ENCODE measurements at regions not wholly inside any gene's neighbourhood (a gene's known extent, or its start where the extent isn't known, plus 50 kb on each side); places are given as distances from the start of the nearest gene placed in this dataset.
"Not testable (repeated sequence)": the region's sequence is repeated elsewhere in the genome, so short reads cannot be mapped to it uniquely, and the experiment has no call there.

DNA sequence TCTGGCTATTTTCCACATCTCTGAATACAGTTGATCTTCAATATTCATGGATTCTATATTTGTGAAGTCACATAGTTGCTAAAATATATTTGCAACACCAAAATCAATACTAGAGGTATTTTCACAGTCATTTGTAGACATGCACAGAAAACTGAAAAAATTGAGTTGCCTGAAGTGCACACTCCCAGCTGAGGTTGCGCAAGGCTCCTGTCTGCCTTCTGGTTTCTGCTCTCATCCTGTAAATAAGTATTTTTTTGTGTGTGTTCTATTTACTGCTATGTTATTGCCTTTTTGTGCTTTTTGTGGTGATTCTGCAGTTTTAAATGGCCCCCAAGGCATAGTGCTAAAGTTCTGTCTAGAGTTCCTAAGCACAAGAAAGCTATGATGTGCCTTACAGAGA, 371.1 kb upstream of the GRAMD2B start:
- DNase-seq: no peak

DNA sequence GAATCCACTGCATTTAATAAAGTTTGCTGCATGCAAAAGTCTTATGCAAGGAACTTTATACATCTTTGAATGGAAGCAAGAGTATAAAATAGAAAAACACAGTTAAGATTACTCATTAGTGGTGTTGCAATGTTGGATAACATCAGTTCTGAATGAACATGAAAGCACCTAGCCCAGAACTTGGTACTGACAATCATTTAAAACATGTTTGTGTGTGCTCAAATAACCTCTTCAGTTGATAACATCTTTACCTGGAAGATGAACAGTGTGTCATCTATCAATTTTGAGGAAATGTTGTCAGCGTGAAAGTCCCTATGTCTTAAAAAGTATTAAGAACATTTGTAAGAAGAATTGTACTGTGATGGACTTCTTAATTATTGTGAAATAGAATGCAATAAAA, 370.4 kb upstream of the GRAMD2B start:
- no peak for DNase-seq

DNA sequence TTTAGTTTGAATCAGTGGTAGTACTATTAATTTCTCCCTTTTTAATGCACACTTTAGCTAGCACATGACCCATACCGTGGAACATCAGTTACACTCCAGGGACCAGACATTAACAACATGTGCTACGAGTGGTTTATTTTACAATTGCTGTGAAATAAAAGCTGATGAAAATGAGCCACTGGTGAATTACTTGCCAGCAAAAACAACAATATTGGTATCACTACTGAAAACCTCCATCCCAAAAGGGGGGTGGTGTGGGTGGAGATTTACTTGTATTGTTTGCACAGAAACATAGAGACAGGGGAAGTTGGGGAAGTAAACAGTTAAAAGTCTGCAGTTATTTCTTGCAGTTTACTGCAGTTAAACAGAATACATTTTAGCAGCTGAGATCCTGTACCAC, 369.6 kb upstream of the GRAMD2B start:
- no peak for DNase-seq

DNA sequence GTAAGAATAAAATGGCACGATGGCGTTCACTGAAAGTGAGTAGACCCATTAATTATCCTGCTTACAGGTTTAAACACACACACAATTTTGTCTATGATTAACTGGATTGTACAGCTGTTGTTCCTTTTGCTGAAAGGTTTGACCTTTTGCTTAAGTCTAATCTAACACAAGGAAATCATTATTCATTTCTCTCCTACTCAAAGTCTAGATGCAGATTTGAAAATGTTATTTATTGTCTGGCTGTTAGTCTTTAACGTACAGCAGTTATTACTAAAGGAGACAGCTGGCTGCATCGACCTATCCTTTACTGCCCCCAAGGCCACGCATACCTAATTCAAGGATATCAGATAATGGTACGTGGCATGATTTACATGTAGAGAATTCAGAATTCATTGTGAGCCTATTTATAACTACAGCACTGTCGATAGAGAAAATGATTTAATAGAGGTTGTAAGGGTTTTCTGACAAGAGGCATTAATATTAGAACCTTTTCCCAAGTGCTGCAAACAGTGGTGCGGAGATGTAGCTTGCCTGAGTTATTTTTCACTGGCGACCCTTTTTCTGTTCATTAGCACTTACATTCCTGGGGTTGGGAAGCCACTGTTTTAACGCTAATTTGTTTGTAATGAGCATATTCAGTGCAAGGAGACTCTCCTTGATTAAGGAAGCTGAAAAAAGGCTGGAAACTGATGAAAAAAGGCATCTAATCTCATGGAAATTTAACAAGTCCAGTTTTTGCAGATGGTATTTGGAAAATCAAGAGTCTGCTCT, 368.4 kb upstream of the GRAMD2B start:
- no peak for DNase-seq

DNA sequence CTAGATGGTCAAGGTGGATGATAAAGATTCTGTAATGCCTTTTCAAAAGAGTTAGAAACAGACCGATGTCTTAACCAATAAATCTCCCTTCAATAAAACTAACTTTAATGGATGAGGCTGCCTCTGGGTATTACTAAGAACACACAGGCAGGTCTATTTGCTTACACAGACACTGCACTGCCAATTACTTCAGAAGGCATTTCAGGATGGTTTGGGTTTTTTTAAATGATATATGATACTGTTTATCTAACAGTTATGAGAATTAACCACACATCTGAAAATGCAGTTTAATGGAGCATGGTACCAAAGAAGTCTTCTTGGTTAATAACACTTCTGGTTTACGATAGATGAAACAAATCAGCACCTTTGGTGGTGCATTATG, 367.9 kb upstream of the GRAMD2B start:
- DNase-seq: no peak

DNA sequence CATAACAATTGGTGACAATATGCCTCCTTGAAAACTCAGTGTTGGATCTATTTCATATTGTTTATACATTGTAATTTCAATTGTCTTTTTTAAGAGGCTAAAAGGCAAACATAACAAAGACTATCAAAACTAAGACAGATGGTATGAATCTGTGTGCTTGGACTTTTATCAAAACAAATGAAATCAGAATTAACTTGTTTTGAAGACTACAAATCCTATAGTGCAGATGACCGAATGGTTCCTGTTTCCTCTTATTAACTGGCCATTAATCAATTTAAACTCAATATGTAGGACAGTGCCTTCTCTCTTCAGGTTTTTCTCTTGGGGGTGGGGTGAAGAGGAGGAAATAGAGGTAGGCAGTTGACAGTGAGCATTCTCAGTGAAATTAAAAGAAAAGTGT, 366.9 kb upstream of the GRAMD2B start:
- no peak for DNase-seq

DNA sequence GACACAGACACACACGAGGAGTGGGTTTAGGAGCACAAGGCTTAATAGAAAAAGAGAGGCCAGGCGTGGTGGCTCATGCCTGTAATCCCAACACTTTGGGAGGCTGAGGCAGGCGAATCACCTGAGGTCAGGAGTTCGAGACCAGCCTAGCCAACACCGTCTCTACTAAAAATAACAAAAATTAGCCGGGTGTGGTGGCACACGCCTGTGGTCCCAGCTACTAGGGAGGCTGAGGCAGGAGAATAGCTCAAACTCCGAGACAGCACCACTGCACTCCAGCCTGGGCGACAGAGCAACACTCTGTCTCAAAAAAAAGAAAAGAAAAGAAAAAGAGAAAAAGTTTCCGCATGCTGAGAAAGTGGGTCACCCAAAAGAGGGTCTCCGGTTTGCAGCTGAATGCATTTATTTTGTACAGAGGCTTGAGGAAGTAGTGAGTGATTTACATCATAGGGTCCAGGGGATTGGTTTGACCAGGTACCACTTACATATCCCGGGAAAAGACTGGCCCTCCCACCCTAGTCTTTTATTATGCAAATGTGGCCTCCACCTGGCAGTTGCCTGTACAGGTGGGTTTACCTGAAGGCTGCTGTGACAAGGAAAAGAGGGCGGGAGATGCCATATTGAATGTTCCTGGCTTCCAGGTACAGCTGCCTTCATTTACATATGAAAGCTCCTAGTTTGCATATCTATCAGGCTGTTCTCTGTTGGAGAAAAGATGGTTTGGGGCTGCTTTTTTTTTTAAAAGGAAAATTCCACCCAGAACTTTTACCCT, 366.2 kb upstream of the GRAMD2B start:
- no peak for DNase-seq

DNA sequence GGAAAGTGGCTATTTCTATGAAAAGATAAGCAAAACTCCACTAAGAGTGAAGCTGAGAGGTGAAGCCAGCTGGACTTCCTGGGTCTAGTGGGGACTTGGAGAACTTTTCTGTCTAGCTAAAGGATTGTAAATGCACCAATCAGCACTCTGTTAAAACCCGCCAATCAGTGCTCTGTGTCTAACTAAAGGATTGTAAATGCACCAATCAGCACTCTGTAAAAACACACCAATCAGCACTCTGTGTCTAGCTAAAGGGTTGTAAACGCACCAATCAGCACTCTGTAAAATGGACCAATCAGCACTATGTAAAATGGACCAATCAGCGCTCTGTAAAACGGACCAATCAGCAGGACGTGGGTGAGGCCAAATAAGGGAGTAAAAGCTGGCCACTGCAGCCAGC, 364.8 kb upstream of the GRAMD2B start:
- DNase-seq: not testable (repeated sequence)

DNA sequence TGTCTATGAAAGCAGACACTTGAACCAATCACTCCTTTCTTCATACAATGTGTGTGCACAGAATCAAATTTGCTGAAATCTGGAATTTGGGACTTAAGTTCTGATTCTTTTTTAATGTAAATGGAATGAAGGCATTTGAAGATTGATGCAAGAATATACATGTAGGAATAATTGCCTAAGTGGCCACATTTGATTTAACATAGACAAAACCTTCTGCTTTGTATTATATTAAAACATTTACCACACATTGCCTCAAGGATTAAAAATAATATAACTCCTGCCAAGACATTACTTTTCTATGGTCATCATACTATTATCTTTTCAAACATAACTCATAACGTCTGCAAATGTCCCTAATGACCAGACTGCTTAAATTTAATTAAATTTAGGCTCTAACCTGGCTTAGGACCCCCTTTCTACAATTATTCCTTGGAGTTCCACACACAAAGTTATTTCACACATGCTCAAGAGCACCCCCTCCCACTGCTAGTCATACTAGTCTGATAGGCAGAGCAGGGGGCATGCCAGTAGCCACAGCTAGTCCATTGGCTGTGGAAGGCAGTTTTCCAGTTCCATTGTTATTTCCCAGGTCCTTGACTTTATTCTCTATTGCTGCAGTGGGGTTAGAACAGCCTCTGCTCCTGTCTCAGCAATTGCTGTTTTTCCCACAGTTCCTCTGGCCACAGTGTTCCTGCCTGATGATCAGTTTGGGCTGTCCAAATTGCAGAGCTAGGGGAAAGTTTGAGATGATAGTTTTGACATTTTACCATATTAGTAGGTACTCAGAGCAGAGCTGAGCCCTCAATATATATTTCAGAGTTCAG, 360.6 kb upstream of the GRAMD2B start:
- peak; percentile 56 for DNase-seq

DNA sequence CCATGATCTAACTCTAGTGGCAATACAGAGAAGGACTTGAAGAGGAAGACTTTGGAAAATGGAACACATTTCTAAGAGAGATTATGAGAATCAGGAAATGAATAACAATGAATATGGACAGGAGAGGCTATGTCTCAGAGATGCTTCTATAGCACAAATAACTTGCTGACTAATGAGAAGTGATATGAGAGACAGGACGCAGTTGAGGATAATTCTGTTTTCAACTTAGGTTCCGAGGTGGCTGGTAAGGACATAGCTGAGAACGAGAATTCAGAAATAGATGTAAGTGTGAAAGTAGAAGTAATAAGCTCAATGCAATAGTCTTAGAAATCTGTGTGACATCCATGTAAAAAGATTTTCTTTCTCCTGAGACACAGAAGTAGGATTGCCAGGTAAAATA, 358.1 kb upstream of the GRAMD2B start:
- DNase-seq: no peak

DNA sequence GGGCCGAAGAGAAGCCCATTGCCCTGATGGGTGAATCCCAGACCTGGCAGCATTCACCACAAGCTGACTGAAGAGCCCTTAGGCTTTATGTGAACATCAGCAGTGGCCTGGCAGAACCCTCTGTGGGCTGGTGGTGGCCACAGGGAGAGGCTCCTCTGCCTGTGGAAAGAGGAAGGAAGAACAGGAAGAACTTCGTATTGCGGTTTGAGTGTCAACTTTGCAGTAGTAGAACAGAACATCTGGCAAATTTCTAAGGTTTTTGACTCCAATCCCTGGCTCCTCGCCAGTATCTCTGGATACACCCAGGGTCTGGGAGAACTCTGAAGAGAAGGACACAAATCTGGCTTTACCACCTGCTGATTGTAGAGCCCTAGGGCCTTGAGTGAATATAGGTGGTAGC, 356.4 kb upstream of the GRAMD2B start:
- DNase-seq: no peak

DNA sequence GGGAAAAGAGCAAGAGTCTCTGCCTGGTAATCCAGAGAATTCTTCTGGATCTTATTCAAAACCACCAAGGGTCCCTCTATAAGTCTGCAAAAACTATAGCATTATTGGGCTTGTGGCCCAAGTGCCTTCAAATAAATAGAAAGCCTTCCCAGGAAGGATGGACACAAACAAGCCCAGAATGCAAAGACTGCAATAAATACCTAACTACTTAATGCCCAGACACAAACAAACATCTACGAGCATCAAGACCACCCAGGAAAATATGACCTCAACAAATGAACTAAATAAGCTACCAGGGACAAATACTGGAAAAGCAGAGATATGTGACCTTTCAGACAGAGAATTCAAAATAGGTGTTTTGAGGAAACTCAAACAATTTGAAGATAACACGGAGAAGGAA, 355.8 kb upstream of the GRAMD2B start:
- no peak for DNase-seq

DNA sequence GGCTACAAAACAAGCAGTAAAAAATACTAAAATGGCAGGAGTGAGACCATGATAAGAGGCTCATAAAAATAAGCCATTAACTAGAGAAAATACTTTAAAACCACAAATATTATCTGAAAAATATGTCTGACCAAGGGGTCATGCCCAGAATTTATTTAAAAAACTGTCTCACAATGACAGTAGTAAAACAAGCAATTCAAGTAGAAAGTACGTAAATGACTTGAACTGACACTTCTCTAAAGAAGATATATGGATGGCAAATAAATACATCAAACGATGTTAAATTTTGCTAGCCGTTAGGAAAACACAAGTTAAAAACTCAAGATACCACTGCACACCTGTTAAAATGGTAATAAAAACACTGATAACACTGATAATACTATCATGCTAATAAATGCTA, 353.9 kb upstream of the GRAMD2B start:
- DNase-seq: no peak

DNA sequence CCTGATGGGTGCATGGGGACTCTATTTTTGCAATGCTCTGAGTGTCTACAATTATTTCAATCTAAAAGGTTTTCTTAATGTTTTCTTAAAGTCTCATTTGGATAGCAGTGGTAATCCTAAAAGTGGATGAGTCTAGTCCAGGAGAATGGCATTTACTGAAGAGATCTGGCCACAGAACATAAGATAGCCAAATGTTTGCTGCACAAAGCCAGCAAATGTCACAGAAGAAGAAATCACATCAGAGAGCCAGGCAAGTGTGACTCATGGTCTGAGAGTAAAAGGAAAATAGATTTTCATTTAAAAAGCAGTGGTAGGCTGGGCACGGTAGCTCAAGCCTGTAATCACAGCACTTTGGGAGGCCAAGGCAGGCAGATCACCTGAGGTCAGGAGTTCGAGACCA, 352.7 kb upstream of the GRAMD2B start:
- no peak for DNase-seq

DNA sequence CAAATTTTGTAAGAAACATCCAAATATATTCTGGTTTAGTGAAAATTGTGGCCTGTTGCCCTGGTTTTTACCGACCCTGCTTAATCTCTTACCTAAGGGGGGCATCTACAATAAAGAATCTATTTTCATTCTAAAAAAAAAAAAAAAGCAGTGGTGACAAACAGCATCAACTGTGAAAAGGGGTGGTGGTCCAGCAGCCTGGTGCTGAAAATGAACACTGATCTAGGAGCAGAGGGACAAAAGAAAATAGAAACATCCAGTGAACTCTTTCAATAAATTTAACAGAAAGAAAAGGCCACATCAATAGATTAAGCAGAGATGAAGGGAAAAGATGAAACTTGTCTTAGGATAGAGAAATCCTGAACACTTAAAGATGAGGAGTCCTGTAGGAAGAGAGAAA, 348.7 kb upstream of the GRAMD2B start:
- DNase-seq: no peak

DNA sequence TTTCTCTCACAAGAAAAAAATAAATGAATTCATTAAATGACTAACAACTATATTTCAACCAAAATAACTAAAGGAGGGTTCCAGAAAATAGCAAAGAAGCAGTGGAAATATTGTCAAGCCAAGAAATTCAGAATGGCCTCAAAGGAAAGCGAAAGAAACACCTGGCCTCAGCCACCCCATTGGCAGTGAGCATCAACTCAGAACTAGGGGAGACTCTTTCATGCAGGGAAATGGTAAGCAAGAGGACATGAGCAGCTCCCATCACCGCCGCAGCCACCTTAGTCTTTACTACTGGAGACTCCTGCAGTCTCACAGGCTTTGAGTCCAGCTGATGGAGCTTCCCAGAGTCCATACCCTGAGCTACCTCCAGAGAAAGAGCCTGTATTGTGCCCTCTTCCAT, 343.9 kb upstream of the GRAMD2B start:
- DNase-seq: no peak

DNA sequence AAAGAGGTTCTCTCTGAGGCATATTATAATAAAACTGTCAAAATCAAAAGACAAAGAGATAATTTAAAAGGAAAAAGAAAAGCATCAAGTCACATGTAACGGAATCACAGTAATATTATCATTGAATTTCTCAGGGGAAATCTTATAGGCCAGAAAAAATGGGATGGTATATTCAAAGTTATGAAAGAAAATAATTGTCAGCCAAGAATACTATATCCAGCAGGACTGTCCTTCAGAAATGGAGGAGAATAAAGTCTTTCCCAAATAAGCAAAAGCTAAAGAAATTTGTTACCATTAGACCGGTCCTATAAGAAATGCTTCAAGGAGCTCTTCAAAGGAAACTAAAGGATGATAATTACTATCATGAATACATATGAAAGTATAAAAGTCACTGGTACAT, 342.0 kb upstream of the GRAMD2B start:
- no peak for DNase-seq

DNA sequence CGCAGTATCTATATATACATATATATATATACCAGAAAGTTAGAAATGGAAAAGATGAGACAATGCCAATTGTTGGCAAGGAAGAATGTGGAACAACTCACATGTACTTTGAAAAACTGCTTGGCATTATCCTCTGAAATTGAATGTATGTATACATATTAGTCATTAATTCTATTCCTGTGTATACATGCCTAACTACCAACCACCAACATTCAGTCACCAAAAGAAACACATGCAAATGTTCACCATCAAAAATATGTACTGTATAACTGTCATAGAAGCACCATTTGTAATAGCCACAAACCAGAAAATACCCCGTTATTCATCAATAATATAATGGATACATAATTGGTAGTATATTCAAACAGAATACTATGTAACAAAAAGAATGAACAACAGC, 330.2 kb upstream of the GRAMD2B start:
- no peak for DNase-seq

DNA sequence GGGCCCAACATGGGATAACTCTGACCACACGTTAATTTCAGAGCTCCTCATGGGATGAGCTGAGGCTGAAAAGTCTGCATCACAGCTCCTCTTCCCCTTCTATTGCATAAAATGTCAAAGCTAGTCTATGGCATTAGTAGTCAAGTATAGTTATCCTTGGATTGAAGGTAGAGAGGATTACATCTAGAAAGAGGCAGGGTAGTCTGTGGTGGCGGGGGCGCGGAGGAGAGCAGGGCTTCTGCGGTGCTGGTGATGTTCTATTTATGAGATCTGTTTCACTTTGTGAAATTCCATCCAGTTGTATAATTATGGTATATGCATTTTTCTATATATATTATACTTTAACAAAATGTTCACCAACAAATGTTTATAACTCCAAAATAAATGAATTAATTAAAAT, 329.5 kb upstream of the GRAMD2B start:
- DNase-seq: no peak

DNA sequence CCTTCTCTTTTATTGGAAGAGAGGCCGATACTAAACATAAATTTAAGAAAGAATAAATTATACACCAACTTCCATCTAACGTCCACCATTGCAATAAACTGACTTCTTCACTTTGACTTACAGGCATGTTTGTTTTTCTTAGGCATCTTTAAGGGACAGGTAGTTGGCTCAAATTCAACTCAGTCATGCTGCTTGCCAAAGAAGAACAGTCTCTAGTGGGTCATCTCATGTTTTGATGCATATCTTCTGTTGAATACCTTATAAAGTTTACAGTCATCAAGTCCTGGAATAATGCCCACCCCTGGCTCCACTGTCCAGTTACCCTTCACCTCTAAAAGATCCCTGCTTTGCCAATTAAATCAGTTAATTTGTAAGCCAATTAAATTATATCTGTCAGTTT, 328.2 kb upstream of the GRAMD2B start:
- no peak for DNase-seq

DNA sequence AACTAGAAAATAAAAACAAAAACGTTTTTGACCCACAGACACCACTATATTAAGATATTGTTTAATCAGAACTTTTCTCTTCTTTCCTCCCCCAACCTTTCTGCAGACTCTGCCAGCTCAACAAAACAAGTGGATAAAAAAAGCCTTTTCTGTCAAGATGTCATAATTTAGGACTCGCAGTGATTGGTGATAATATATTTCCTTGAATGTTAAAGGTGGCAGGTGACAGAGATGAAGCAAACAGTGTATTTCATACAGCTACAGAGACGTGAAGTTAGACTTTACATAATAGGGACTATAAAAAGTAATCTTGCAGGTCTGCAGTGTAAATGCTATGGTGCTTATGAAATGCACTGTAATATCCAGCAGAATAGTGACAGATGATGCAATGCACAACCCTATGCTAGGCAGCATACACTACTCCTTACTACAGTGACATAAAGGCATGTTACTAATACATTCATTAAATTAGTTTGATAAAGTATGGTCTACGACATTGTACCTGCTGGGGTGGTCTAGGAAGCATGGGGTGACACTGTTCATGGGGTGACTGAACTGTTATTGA, 326.7 kb upstream of the GRAMD2B start:
- no peak for DNase-seq

DNA sequence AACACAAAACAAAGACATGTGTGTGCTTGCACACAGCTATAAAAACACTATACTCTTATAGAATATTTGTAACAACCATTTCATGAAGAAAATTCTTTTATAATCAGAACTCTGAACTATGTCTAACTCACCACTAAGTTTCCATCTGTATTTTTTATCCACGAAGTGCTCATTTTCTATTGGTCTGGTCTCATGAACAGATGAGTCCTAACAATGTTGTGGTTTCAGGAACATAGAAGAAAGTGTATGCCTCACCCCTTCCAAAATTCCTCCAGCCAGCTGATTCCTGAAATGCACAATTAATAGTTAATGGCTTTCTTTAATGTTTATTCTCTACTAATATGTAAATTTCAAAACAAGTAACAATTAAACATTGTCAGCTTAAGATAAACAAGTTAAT, 325.3 kb upstream of the GRAMD2B start:
- DNase-seq: no peak
